PC-3 (cell line): ENCODE measurements at regions not wholly inside any gene's neighbourhood (a gene's known extent, or its start where the extent isn't known, plus 50 kb on each side); places are given as distances from the start of the nearest gene placed in this dataset.

Experiments
- ATAC-seq: fragments of 200-7000 bp; cut with Tn5 transposase; 2 replicates; pipeline ENCODE4 v1.9.1; 2020; ENCODE audit warnings: mild to moderate bottlenecking, moderate library complexity
- BruUV-seq: library from RNA; stranded (reverse); fragments of 400-500 nt; replicated peaks from 2 replicates; lab custom pipeline; 2021; lab: Mats Ljungman, UMichigan
- CTCF ChIA-PET: fragments of 300-600 bp; sonication (Branson Sonifier 250); formaldehyde crosslinking; loops from one replicate; lab custom pipeline; 2022; ENCODE audit warnings: antibody characterized with exemption; lab: Charles Lee
- POLR2A ChIA-PET: fragments of 300-600 bp; sonication (Branson Sonifier 250); formaldehyde crosslinking; loops from one replicate; lab custom pipeline; 2022; ENCODE audit warnings: antibody characterized with exemption; ENCODE audit not compliant: unreplicated experiment; lab: Charles Lee
- DNase-seq: peaks from one replicate; pipeline ENCODE4 v3.0.0-alpha.2; 2015
- H2AFZ ChIP-seq: fragments of 300-600 bp; sonication (generic); 2 replicates; pipeline ENCODE4 v1.6.0; 2016; ENCODE audit warnings: antibody characterized with exemption, low read length
- H3F3A ChIP-seq: fragments of 300-600 bp; sonication (generic); one replicate; pipeline ENCODE4 v1.6.0; 2017; ENCODE audit warnings: antibody characterized with exemption, low read length, control low read depth, mild to moderate bottlenecking; ENCODE audit not compliant: unreplicated experiment
- H3K27ac ChIP-seq: fragments of 300-600 bp; sonication (generic); 2 replicates; pipeline ENCODE4 v1.5.1; 2016; ENCODE audit warnings: mild to moderate bottlenecking, low read length
- H3K27me3 ChIP-seq: fragments of 300-600 bp; sonication (generic); 2 replicates; pipeline ENCODE4 v1.6.1; 2016; ENCODE audit warnings: low read length, mixed read lengths
- H3K36me3 ChIP-seq: fragments of 300-600 bp; sonication (generic); 2 replicates; pipeline ENCODE4 v1.6.1; 2016; ENCODE audit warnings: low read depth, mixed run types, low read length, mixed read lengths
- H3K4me1 ChIP-seq: fragments of 300-600 bp; sonication (generic); 2 replicates; pipeline ENCODE4 v1.5.1; 2016; ENCODE audit warnings: low read length; ENCODE audit not compliant: insufficient read depth
- H3K4me2 ChIP-seq: fragments of 300-600 bp; sonication (generic); 2 replicates; pipeline ENCODE4 v1.6.0; 2016; ENCODE audit warnings: low read length
- H3K4me3 ChIP-seq: fragments of 300-600 bp; sonication (generic); 2 replicates; pipeline ENCODE4 v1.5.1; 2016; ENCODE audit warnings: mild to moderate bottlenecking, low read length, mixed read lengths
- H3K79me2 ChIP-seq: fragments of 300-600 bp; sonication (generic); 2 replicates; pipeline ENCODE4 v1.6.1; 2017; ENCODE audit warnings: low read length, mixed read lengths
- H3K9ac ChIP-seq: fragments of 300-600 bp; sonication (generic); 2 replicates; pipeline ENCODE4 v1.6.0; 2016; ENCODE audit warnings: mild to moderate bottlenecking, low read length
- H3K9me2 ChIP-seq: fragments of 300-600 bp; sonication (generic); replicated peaks from 2 replicates; pipeline ENCODE4 v1.6.1; 2016; ENCODE audit warnings: mixed run types, low read length, mixed read lengths
- H3K9me3 ChIP-seq: fragments of 300-600 bp; sonication (generic); 2 replicates; pipeline ENCODE4 v1.6.1; 2016; ENCODE audit warnings: low read length, mixed read lengths
- H4K20me1 ChIP-seq: fragments of 300-600 bp; sonication (generic); 2 replicates; pipeline ENCODE4 v1.6.1; 2016; ENCODE audit warnings: low read length, mixed read lengths
- EZH2 ChIP-seq: fragments of 300-600 bp; sonication (generic); IDR thresholded peaks from one replicate; pipeline ENCODE4 v1.6.1; 2017; ENCODE audit warnings: antibody characterized with exemption, mild to moderate bottlenecking, low read length; ENCODE audit not compliant: unreplicated experiment
- EZH2phosphoT487 ChIP-seq: fragments of 300-600 bp; sonication (generic); IDR thresholded peaks from 2 replicates; pipeline ENCODE4 v1.6.1; 2018; ENCODE audit warnings: mild to moderate bottlenecking, antibody characterized with exemption, low read length, borderline replicate concordance
- intact Hi-C: fragments of 100-400 bp; cut with micrococcal nuclease; formaldehyde crosslinking; loops from 2 replicates; pipeline ENCODE4 v1.9.0; 2023
- TF ChIP-seq, protein P1 (sequence below): fragments of 300-600 bp; sonication (generic); conservative IDR thresholded peaks from 2 replicates; pipeline ENCODE4 v1.5.1; 2017; ENCODE audit warnings: antibody characterized with exemption, low read depth, mild to moderate bottlenecking, low read length

DNA sequence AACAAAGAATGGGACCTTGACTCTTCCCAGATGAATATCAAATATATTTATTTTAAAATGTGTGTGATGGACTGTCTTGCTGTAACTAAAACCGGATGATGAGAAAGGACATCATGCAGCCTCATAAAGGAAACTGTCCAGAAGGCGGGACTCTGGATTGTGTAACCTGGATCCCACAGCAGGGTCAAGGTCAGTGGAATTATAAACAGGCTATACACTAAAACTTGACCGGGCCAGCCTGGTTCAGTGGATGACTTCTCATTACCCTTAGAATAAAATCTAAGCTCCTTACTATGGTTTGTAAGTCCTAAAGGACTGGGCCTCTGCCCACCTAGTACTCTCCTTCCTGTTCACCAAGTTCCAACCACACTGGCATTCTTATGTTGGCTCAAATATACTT lies 280.3 kb downstream of the ELAVL2 start:
- intact Hi-C loops: no loop called here
- H3K79me2 ChIP-seq: no peaks in the 10 kb centered on the region
- H3F3A ChIP-seq: no peaks in the 10 kb centered on the region
- H4K20me1 ChIP-seq: no peaks in the 10 kb centered on the region
- H3K4me3 ChIP-seq: no peak overlapping the region
- ATAC-seq (no peak), DNase-seq (no peak)
- no peaks in the 10 kb centered on the region for H3K27me3 ChIP-seq
- BruUV-seq: no TSS peak
- H3K36me3 ChIP-seq: no peaks in the 10 kb centered on the region
- no peak overlapping the region for H3K9ac ChIP-seq
- no peaks in the 10 kb centered on the region for H3K9me3 ChIP-seq
- no peaks in the 10 kb centered on the region for H3K9me2 ChIP-seq
- no peak overlapping the region for H3K4me2 ChIP-seq
- CTCF ChIA-PET: no interaction called here
- TF ChIP-seq EZH2: no peak
- TF ChIP-seq, protein P1, sequence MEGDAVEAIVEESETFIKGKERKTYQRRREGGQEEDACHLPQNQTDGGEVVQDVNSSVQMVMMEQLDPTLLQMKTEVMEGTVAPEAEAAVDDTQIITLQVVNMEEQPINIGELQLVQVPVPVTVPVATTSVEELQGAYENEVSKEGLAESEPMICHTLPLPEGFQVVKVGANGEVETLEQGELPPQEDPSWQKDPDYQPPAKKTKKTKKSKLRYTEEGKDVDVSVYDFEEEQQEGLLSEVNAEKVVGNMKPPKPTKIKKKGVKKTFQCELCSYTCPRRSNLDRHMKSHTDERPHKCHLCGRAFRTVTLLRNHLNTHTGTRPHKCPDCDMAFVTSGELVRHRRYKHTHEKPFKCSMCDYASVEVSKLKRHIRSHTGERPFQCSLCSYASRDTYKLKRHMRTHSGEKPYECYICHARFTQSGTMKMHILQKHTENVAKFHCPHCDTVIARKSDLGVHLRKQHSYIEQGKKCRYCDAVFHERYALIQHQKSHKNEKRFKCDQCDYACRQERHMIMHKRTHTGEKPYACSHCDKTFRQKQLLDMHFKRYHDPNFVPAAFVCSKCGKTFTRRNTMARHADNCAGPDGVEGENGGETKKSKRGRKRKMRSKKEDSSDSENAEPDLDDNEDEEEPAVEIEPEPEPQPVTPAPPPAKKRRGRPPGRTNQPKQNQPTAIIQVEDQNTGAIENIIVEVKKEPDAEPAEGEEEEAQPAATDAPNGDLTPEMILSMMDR: no peak
- no peak for TF ChIP-seq EZH2phosphoT487
- POLR2A ChIA-PET: no interaction called here
- H3K27ac ChIP-seq: no peak overlapping the region
- no peaks in the 10 kb centered on the region for H3K4me1 ChIP-seq
- no peak overlapping the region for H2AFZ ChIP-seq

DNA sequence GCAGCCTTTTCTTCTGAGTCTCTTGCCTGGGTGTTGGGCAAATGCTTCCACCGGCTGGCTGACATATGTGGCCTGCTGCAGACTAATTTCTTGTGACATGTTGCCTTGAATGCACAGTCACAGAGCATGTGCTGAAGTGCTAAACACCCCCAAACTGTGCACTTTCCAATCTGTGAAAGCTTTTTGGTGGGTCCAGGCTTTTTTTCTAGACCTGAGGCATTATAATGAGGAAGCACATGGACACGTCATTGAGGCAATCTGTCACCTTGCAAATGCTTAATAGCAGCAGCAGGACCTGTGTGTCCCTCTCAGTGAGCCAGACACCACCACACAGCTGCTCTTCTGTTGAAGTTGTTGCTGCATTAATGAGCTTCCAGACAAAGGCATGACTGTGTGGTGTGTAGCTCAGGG lies 274.7 kb downstream of the ELAVL2 start:
- Histone ChIP-seq H3K27ac (no peak overlapping the region), H4K20me1 (no peaks in the 10 kb centered on the region), H3K4me2 (no peak overlapping the region), H2AFZ (no peak overlapping the region), H3K9me3 (no peaks in the 10 kb centered on the region), H3K36me3 (no peaks in the 10 kb centered on the region), H3F3A (no peaks in the 10 kb centered on the region), H3K9me2 (no peaks in the 10 kb centered on the region), H3K79me2 (no peaks in the 10 kb centered on the region), H3K4me1 (peaks cover 8% of the 10 kb centered on the region), H3K4me3 (no peak overlapping the region), H3K27me3 (no peaks in the 10 kb centered on the region), H3K9ac (no peak overlapping the region)
- ChIA-PET CTCF (no interaction called here), POLR2A (no interaction called here)
- TF ChIP-seq, protein P1: no peak
- TF ChIP-seq EZH2phosphoT487: no peak
- no peak for TF ChIP-seq EZH2
- ATAC-seq (no peak), DNase-seq (no peak)
- no TSS peak for BruUV-seq
- intact Hi-C loops: no loop called here

DNA sequence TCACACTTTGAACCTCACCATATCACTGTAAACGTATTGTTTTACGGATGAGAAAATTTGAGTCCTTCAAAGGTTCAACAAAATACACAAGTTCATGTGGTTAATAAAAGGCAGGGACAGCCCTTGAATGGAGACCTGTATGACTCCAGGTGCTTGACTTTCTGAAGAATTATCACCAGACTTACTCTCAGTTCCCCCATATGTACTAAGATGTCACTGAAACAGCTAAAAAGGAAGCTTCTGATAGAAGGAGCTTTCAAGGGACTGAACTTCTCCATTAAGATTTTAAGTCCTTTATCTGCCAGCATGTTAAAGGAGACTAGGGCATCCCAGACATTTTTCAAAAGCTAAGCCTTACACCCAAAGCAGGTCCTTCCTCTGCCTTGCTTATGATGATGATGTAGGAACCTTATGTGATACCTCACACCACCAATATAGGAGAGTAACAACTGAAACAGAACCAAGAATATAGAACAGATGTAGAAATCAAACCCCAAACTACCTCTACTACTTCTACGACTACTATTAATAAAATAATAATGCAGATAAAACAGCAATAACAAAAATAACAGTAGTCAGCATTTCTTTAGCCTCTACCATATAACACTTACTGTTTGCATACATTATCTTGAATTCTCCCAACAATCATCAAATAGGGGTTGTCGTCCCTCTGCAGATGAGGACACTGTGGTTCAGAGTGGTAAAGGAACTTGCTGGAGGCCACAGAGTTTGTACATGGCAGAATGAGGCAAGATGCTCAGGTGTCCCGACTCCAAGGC lies 273.9 kb downstream of the ELAVL2 start:
- Histone ChIP-seq H3K9ac (no peak overlapping the region), H4K20me1 (no peaks in the 10 kb centered on the region), H3K4me2 (no peak overlapping the region), H3K79me2 (no peaks in the 10 kb centered on the region), H3K36me3 (no peaks in the 10 kb centered on the region), H3K27ac (no peak overlapping the region), H3K4me3 (no peak overlapping the region), H2AFZ (no peak overlapping the region), H3K27me3 (no peaks in the 10 kb centered on the region), H3K9me3 (no peaks in the 10 kb centered on the region), H3F3A (no peaks in the 10 kb centered on the region), H3K9me2 (no peaks in the 10 kb centered on the region), H3K4me1 (peaks cover 16% of the 10 kb centered on the region)
- intact Hi-C loops: no loop called here
- ATAC-seq (no peak), DNase-seq (no peak)
- no TSS peak for BruUV-seq
- TF ChIP-seq EZH2phosphoT487: no peak
- TF ChIP-seq EZH2: no peak
- TF ChIP-seq, protein P1: no peak
- ChIA-PET POLR2A (no interaction called here), CTCF (no interaction called here)
